Thyroid gland (tissue), 4 donors: ENCODE measurements at regions not wholly inside any gene's neighbourhood (a gene's known extent, or its start where the extent isn't known, plus 50 kb on each side); places are given as distances from the start of the nearest gene placed in this dataset.

Experiments
- DNase-seq, 2 donors: peaks; one replicate each; pipeline ENCODE4 v3.0.0-alpha.2; 2019
- H3K27ac ChIP-seq, 3 donors: fragments of 200-600 bp; sonication (generic); 1 replicate in 2 of 3; 2 replicates in 1 of 3; pipeline ENCODE4 v1.5.1; 2016 to 2019; ENCODE audit warnings: mild to moderate bottlenecking in 1 of 3, moderate library complexity in 1 of 3
- H3K27me3 ChIP-seq: fragments of 200-600 bp; sonication (generic); one replicate; pipeline ENCODE4 v1.5.1; 2019
- H3K36me3 ChIP-seq, 2 donors: fragments of 200-600 bp; sonication (generic); one replicate each; pipeline ENCODE4 v1.5.1; 2016 to 2019
- H3K4me1 ChIP-seq, 2 donors: fragments of 200-600 bp; sonication (generic); one replicate each; pipeline ENCODE4 v1.5.1; 2017 to 2019
- H3K4me3 ChIP-seq, 3 donors: fragments of 200-600 bp; sonication (generic); replicated peaks in 1 of 3; 1 replicate in 2 of 3; 2 replicates in 1 of 3; pipeline ENCODE4 v1.5.1; 2016; ENCODE audit warnings: mild to moderate bottlenecking in 1 of 3
- H3K9me3 ChIP-seq: fragments of 200-600 bp; sonication (generic); one replicate; pipeline ENCODE4 v1.5.1; 2017
- CTCF ChIP-seq, 6 experiments: fragments of 200-600 bp in 3 of 6; fragments of 450-650 bp in 3 of 6; sonication (generic) in 3 of 6; IDR thresholded peaks; one replicate each; pipeline ENCODE4 v1.5.1; 2016 to 2019; ENCODE audit warnings: antibody characterized with exemption in 6 of 6, mild to moderate bottlenecking in 2 of 6, inconsistent platforms in 1 of 6, moderate library complexity in 1 of 6
- POLR2A ChIP-seq, 2 donors: fragments of 450-650 bp; IDR thresholded peaks; one replicate each; pipeline ENCODE4 v1.6.1; 2017; ENCODE audit warnings: antibody characterized with exemption in 2 of 2, mild to moderate bottlenecking in 2 of 2, moderate library complexity in 1 of 2
- WGBS, 2 donors: methylation state at CpG; one replicate each; pipeline ENCODE4 v1.1.5; 2017; 5-methylcytosine and 5-hydroxymethylcytosine counted together
- intact Hi-C: fragments of 100-400 bp; cut with DNase I; formaldehyde crosslinking; loops from one replicate; pipeline ENCODE4 v1.15.1; 2023

DNA sequence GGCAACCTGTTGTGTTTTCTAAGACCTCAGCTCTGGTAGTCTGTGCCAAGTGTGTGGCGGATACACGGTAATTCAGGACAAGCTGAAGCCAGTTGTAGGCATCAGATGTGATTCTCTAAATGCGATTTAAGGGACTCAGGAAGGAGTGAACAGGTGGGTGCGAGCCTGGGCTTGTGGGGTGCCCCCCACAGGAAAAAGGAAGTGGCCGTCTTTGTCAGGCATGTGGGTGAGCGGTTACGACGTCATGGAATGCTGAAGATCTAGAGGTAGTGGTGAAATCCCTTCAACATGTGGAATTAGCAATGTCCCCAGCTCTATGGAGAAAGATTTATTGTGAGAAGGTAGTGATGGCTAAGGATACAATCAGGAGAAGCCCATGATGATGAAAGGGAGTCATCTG is 95.1 kb upstream of the EXOC2 start:
- Histone ChIP-seq H3K27me3 (peaks cover 9% of the 10 kb centered on the region), H3K4me1 (no peaks in the 10 kb centered on the region), H3K9me3 (no peaks in the 10 kb centered on the region), H3K27ac (no peak overlapping the region), H3K4me3 (no peak overlapping the region), H3K36me3 (no peaks in the 10 kb centered on the region)
- TF ChIP-seq POLR2A (IDR thresholded peaks at IDR 0.05) (no peak), CTCF (IDR thresholded peaks at IDR 0.05) (no peak)
- WGBS, 2 donors, result 67 to 77% methylated on average over 8 of the region's 8 CpGs
- intact Hi-C loops, result loop anchor here (10.0 kb wide), 1 partner anchor 193 kb away; no protein-coding TSS in a partner anchor
- no peak for DNase-seq

- H3K4me1 ChIP-seq, result no peaks in the 10 kb centered on the region
- H3K27me3 ChIP-seq, result peaks cover 5% of the 10 kb centered on the region
- intact Hi-C loops, result loop anchor here (10.0 kb wide), 1 partner anchor 192 kb away; no protein-coding TSS in a partner anchor
- 78 to 84% methylated on average over 12 of the region's 12 CpGs for WGBS, 2 donors
- no peak overlapping the region for H3K27ac ChIP-seq
- TF ChIP-seq CTCF (IDR thresholded peaks at IDR 0.05) (peak in 4 of 6 experiments; percentile 21 to 51 (median 35)), POLR2A (IDR thresholded peaks at IDR 0.05) (no peak)
- H3K36me3 ChIP-seq, result no peaks in the 10 kb centered on the region
- no peak overlapping the region for H3K4me3 ChIP-seq
- DNase-seq, result no peak
- no peaks in the 10 kb centered on the region for H3K9me3 ChIP-seq
Observed at GRCh38 chr6:786946-787763, 94.2 kb upstream of the EXOC2 start.

- Histone ChIP-seq H3K27me3 (no peaks in the 10 kb centered on the region), H3K27ac (no peak overlapping the region), H3K4me1 (no peaks in the 10 kb centered on the region), H3K4me3 (no peak overlapping the region), H3K9me3 (no peaks in the 10 kb centered on the region), H3K36me3 (no peaks in the 10 kb centered on the region)
- intact Hi-C loops, result loop anchor here (10.0 kb wide), 1 partner anchor 189 kb away; no protein-coding TSS in a partner anchor
- no peak for DNase-seq
- TF ChIP-seq POLR2A (IDR thresholded peaks at IDR 0.05) (no peak), CTCF (IDR thresholded peaks at IDR 0.05) (no peak)
- 87 to 90% methylated on average over 9 of the region's 9 CpGs for WGBS, 2 donors
Observed at GRCh38 chr6:783966-784735, 91.2 kb upstream of the EXOC2 start.

DNA sequence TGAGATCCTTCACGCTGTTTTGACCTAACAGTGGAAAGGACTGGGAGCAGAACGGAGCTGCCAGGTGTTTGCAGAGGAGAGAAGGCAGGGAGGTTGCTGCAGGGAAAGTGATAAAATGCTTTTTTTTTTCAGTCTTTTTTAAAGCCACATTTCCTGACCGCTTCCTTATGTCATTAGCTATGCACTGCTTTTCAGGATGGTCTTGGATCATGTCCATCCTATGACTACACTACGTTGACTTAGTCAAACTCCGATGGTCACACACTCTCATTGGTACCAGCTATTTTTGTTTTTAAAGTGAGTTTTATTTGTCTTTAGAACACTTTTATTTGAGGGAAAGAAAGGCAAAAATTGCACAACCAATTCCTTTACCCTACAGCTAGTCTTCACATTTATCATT is 89.2 kb upstream of the EXOC2 start:
- H3K27me3 ChIP-seq, result no peaks in the 10 kb centered on the region
- intact Hi-C loops, result loop anchor here (10.0 kb wide), 1 partner anchor 187 kb away; no protein-coding TSS in a partner anchor
- no peaks in the 10 kb centered on the region for H3K36me3 ChIP-seq
- H3K4me3 ChIP-seq, result no peak overlapping the region
- TF ChIP-seq POLR2A (IDR thresholded peaks at IDR 0.05) (no peak), CTCF (IDR thresholded peaks at IDR 0.05) (no peak)
- H3K9me3 ChIP-seq, result no peaks in the 10 kb centered on the region
- no peak for DNase-seq
- WGBS, 2 donors, result 65 to 70% methylated on average over 5 of the region's 5 CpGs
- H3K27ac ChIP-seq, result no peak overlapping the region
- no peaks in the 10 kb centered on the region for H3K4me1 ChIP-seq
